BE2C (cell line): ENCODE measurements at regions not wholly inside any gene's neighbourhood (a gene's known extent, or its start where the extent isn't known, plus 50 kb on each side); places are given as distances from the start of the nearest gene placed in this dataset.

Experiments used
- DNase-seq: peaks from one replicate; pipeline ENCODE4 v3.0.0-alpha.2; 2020
- H3K27me3 ChIP-seq: fragments of 250-450 bp; sonication (Bioruptor Pico); 2 replicates; pipeline ENCODE4 v1.5.1; 2020; ENCODE audit warnings: mild to moderate bottlenecking
- H3K36me3 ChIP-seq: fragments of 250-450 bp; sonication (Bioruptor Pico); 2 replicates; pipeline ENCODE4 v1.5.1; 2020; ENCODE audit warnings: mild to moderate bottlenecking
- H3K4me1 ChIP-seq: fragments of 250-450 bp; sonication (Bioruptor Pico); 2 replicates; pipeline ENCODE4 v1.5.1; 2020
- H3K4me3 ChIP-seq: 2 replicates; pipeline ENCODE4 v1.5.1; 2011; ENCODE audit warnings: low read depth, low read length
- H3K9me3 ChIP-seq: fragments of 250-450 bp; sonication (Bioruptor Pico); 2 replicates; pipeline ENCODE4 v1.5.1; 2020
- TF ChIP-seq, protein P1 (sequence below): IDR thresholded peaks from 2 replicates; pipeline ENCODE4 v1.5.1; 2012; ENCODE audit warnings: mild to moderate bottlenecking, low read depth, low read length

DNA sequence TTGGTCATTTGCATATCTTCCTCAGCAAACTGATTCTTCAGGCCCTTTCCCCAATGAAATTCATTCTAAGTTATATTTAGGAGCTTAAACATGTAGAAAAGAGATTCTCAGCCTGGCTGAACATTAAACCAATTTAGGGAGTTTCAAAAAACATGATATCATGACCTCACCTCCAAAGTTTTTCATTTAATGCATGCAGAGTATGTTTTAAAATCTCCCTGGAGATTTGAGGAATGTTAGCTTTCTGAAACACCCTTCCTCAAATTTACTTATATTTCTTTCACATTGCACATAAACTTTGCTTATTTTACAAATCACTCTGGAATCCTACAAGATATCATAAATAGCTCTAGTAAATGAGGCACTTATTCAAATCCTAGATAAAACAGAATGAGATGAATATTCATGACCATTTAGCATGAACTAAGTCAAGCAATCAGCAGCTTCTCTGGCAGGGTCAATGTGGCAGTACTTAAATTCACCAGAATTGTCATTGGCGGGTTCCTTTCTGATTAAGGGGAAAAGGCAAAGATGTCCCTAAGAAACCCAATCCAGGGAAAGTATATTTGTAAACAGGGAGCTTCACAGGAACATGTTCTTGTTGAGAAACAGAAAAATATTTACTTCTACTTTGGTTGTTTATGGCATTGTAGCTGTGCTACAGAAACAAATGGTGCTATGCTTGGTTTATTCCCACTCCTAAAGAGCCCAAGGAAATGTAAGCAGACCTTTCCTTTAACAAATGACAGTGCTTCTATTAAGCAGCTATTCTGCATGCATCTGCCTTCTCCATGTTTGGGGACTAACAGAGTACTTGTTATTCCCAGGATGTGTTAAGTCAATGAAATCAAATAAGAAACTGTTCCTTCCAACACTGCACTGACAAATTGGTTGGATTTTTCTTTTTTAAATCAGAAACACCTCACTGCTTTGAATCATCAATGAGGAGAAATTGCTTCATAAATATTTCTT is 162.3 kb downstream of the C11orf87 start:
- Histone ChIP-seq H3K9me3 (no peaks in the 10 kb centered on the region), H3K27me3 (no peaks in the 10 kb centered on the region), H3K4me3 (no peak overlapping the region), H3K36me3 (no peaks in the 10 kb centered on the region), H3K4me1 (no peaks in the 10 kb centered on the region)
- TF ChIP-seq, protein P1, sequence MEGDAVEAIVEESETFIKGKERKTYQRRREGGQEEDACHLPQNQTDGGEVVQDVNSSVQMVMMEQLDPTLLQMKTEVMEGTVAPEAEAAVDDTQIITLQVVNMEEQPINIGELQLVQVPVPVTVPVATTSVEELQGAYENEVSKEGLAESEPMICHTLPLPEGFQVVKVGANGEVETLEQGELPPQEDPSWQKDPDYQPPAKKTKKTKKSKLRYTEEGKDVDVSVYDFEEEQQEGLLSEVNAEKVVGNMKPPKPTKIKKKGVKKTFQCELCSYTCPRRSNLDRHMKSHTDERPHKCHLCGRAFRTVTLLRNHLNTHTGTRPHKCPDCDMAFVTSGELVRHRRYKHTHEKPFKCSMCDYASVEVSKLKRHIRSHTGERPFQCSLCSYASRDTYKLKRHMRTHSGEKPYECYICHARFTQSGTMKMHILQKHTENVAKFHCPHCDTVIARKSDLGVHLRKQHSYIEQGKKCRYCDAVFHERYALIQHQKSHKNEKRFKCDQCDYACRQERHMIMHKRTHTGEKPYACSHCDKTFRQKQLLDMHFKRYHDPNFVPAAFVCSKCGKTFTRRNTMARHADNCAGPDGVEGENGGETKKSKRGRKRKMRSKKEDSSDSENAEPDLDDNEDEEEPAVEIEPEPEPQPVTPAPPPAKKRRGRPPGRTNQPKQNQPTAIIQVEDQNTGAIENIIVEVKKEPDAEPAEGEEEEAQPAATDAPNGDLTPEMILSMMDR = no peak
- no peak for DNase-seq

GRCh38 chr11:109586789-109587188 is 164.8 kb downstream of the C11orf87 start:
- H3K36me3 ChIP-seq = no peaks in the 10 kb centered on the region
- no peaks in the 10 kb centered on the region for H3K27me3 ChIP-seq
- H3K4me3 ChIP-seq = no peak overlapping the region
- no peaks in the 10 kb centered on the region for H3K4me1 ChIP-seq
- no peak for DNase-seq
- TF ChIP-seq, protein P1 = no peak
- no peaks in the 10 kb centered on the region for H3K9me3 ChIP-seq

GRCh38 chr11:109590782-109591181 is 168.8 kb downstream of the C11orf87 start:
- TF ChIP-seq, protein P1 = no peak
- DNase-seq = no peak
- Histone ChIP-seq H3K36me3 (no peaks in the 10 kb centered on the region), H3K4me1 (no peaks in the 10 kb centered on the region), H3K4me3 (no peak overlapping the region), H3K9me3 (no peaks in the 10 kb centered on the region), H3K27me3 (no peaks in the 10 kb centered on the region)

DNA sequence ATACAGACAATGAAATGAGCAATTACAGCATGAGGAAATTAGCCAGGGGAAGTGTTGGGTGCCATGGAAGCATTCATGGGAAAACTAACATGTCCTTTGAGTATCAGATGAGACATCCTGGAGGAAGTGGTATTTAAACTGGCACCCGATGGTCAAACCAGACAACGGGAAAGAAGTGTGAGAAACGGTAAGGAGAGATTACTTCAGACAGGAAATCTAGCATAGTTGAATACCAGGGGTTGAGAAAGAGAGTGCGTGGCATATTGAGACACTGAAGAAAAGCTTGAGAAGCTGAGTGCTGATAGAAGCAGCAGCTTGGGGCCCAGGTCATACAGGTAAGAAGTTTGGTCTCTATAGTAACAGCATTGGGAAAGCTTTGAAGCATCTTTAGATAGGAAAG is 175.3 kb downstream of the C11orf87 start:
- Histone ChIP-seq H3K4me1 (no peaks in the 10 kb centered on the region; the same call in none of the 2 replicates), H3K9me3 (no peaks in the 10 kb centered on the region), H3K36me3 (no peaks in the 10 kb centered on the region), H3K27me3 (no peaks in the 10 kb centered on the region), H3K4me3 (no peak overlapping the region)
- no peak for DNase-seq
- TF ChIP-seq, protein P1 = no peak

- no peak for DNase-seq
- Histone ChIP-seq H3K36me3 (no peaks in the 10 kb centered on the region), H3K9me3 (no peaks in the 10 kb centered on the region), H3K4me3 (no peak overlapping the region), H3K27me3 (no peaks in the 10 kb centered on the region), H3K4me1 (no peaks in the 10 kb centered on the region; the same call in none of the 2 replicates)
- TF ChIP-seq, protein P1 = no peak
Measured at GRCh38 chr11:109604481-109605400, 182.8 kb downstream of the C11orf87 start.
